GM12864 (cell line): ENCODE measurements at regions not wholly inside any gene's neighbourhood (a gene's known extent, or its start where the extent isn't known, plus 50 kb on each side); places are given as distances from the start of the nearest gene placed in this dataset.

Experiments
- DNase-seq: peaks from one replicate; pipeline ENCODE4 v3.0.0-alpha.2; 2011; ENCODE audit warnings: low read depth
- H3K4me3 ChIP-seq: 2 replicates; pipeline ENCODE4 v1.5.1; 2011; ENCODE audit warnings: mild to moderate bottlenecking, low read depth, low read length, control low read depth
- TF ChIP-seq, protein P1 (sequence below): IDR thresholded peaks from 2 replicates; pipeline ENCODE4 v1.5.1; 2011; ENCODE audit warnings: low read depth, mild to moderate bottlenecking, moderate library complexity, low read length, control low read depth, inconsistent platforms; ENCODE audit errors: missing control alignments

DNA sequence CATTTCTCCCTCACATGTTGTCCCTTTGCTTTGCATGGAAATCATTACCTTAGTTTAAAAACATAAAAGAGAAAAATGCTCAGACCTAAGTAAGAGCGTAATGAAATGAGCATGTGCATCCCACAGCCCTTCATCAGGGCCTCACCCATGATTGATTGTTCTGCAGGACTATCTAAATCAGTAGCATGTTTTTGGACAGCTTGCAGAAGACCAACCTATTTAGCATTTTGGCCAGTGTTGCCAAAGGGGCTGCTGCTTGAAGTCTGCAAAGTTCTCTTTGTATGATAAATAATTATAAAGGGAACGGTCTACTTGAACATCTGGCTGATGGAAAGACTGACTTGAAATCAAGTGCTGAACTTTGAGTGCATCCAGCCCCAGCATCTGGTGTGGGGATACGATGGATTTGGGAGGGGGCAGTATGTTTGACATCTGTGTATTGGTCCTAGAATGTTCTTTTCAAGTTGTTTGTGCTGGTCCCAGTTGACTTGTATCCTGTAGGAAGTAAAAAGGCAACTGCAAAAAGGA is 76.1 kb upstream of the LIMCH1 start:
- TF ChIP-seq, protein P1, sequence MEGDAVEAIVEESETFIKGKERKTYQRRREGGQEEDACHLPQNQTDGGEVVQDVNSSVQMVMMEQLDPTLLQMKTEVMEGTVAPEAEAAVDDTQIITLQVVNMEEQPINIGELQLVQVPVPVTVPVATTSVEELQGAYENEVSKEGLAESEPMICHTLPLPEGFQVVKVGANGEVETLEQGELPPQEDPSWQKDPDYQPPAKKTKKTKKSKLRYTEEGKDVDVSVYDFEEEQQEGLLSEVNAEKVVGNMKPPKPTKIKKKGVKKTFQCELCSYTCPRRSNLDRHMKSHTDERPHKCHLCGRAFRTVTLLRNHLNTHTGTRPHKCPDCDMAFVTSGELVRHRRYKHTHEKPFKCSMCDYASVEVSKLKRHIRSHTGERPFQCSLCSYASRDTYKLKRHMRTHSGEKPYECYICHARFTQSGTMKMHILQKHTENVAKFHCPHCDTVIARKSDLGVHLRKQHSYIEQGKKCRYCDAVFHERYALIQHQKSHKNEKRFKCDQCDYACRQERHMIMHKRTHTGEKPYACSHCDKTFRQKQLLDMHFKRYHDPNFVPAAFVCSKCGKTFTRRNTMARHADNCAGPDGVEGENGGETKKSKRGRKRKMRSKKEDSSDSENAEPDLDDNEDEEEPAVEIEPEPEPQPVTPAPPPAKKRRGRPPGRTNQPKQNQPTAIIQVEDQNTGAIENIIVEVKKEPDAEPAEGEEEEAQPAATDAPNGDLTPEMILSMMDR = no peak
- DNase-seq = no peak
- H3K4me3 ChIP-seq = no peak overlapping the region

DNA sequence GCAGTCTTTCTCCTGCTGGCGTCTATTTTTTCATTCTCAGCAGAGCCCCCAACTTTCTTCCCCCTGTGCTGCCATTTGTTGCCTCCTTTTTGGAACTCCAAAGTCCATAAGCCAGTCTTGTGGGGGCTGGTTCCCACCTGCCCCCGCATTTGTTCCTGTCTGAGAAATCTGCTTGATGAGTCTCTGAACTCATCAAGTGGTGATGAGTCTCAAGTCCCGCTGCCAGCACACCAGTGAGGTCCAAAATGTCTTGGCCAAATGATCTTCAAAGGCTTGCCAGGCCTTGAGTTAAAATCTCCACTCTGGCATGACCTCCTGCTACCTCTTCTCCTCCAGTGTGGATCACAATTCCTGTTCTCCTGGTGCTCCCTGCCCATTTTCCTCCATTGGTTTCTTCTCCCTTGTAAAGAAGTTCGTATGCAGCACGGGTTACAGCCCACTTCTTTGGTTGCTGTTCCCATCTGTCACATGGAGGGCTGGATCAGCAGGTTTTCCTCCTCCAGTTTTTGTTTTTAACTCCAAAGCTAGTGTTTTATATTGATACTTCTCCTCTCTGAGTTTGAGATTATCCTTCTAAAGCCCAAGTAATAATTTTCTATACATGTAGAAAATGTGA is 72.7 kb upstream of the LIMCH1 start:
- no peak overlapping the region for H3K4me3 ChIP-seq
- TF ChIP-seq, protein P1 = no peak
- DNase-seq = no peak

DNA sequence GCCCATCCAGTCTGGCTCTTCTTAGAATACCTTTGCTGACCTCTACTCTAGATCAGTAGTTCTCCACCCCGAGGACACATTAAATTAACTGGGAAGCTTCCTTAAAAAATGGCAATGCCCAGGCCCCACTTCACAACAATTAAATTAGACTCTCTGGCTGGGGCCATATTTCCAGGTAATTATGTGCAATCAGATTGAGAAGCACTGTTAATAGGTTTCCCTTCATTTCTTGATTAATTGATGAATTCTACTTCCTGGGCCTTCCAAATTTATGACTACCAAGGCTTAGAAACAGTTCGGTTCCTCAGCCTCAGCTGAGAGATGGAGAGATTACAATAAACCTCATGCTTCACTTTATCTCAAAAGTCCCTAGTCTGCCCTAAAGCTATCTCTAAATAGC is 71.7 kb upstream of the LIMCH1 start:
- H3K4me3 ChIP-seq = no peak overlapping the region
- DNase-seq = no peak
- TF ChIP-seq, protein P1 = no peak

DNA sequence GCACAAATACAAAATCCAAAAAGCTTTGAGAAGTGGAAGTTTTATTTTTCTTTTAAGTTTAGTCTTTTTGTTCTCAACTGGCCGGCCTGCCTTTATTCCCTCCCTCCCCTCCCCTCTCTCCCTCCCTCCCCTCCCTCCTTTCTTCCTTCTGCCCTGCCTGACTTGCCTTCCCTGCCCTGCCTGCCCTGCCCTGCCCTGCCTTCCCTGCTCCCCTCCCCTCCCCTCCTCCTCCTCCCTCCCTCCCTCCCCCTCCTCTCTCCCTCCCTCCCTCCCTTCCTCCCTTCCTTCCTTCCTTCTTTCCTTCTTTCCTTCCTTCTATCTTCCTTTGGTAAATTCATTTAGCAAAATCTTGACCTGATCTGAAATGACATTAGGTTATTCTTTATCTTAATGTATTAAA is 69.8 kb upstream of the LIMCH1 start:
- TF ChIP-seq, protein P1 = no peak

DNA sequence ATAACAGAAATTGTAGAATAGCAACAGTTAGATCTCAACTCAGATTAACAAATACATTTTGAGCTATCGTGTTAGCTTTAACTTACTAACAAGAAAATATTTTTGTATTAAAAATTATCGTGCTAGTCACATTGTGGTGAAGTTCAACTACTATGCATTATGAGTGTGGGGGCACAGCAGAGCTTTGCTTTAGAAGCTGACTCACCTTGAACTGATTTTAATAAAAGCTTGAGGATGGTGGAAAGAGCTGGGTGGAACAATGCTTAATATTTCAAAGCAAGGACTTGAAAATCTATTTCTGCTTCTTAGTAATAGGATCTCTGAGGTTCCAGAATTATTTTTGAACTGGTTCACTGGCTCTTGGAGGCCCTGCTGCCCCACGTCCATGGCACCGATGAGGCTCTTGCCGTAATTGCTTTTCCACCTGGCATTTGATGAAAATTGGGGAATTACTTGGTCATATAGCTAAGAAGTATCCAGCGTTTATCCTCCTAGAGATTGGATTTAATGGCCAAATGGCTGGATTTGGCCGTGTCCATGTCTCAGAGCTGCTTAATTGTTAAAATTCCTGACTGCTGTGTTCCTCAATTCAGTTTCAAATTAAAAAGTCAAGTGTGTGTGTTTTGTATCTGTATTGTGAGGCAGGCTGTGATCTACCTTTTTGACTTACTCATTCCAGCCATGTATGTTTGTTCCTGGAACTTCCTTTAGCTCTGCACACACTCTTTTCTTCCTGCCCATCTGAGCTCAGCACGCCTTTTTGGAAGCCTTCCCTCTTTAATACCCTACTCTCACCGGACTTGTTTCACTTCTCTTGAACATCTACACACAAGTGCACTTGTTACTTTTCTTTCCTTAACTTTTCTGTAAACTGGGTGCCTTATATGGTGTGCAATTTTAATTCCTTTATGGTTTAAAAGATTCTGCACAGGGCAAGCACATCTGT is 66.6 kb upstream of the LIMCH1 start:
- no peak for DNase-seq
- no peak overlapping the region for H3K4me3 ChIP-seq
- TF ChIP-seq, protein P1 = no peak

More for the DNA sequence above, 69.8 kb upstream of the LIMCH1 start:
- no peak for DNase-seq
- no peak overlapping the region for H3K4me3 ChIP-seq

DNA sequence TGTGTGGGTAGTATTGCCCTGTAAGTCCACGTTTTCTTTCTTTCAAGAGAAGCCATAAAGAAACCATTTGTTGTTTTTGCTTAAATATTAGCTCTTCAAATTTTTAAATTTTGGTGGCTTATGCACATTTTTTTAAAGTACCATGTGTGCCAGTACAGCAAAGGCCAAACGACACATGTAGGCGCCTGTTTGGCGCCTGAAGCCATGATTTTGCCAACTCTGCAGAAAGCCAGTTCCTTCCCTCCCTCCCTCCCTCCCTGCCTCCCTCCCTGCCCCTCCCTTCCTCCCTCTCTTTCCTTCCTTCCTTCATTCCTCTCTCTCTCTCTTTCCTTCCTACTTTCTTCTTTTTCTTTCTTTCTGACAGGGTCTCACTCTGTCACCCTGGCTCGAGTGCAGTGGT is 65.9 kb upstream of the LIMCH1 start:
- H3K4me3 ChIP-seq = no peak overlapping the region
- TF ChIP-seq, protein P1 = no peak
- DNase-seq = no peak

DNA sequence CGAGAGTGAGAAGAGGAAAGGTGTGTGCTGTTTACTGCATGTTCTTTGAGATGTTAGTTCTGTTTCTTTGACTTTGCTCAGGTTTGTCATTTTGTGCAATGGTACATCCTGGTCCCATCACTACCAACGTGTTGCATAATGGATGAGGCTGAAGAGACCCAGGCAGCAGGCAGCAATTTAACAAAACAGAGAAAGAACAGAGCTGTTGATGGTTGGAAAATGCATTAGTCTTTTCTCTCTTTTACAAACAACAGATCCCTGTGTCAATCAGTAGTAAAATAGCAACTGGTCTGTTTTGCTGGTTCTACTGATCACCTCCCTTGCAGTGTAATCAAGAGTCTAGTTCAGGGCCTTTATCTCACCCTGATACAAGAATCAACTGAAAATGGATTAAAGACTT is 64.8 kb upstream of the LIMCH1 start:
- DNase-seq = no peak
- TF ChIP-seq, protein P1 = no peak
- H3K4me3 ChIP-seq = no peak overlapping the region
